Panc1 (cell line): ENCODE measurements at regions not wholly inside any gene's neighbourhood (a gene's known extent, or its start where the extent isn't known, plus 50 kb on each side); places are given as distances from the start of the nearest gene placed in this dataset.

ENCODE experiments used
- ATAC-seq: fragments of 200-7000 bp; cut with Tn5 transposase; 2 replicates; pipeline ENCODE4 v1.9.1; 2020; ENCODE audit warnings: mild to moderate bottlenecking, moderate library complexity
- BruUV-seq: library from RNA; stranded (reverse); fragments of 400-500 nt; replicated peaks from 2 replicates; lab custom pipeline; 2021; lab: Mats Ljungman, UMichigan
- CTCF ChIA-PET: fragments of 300-600 bp; sonication (Branson Sonifier 250); formaldehyde crosslinking; loops from one replicate; lab custom pipeline; 2022; ENCODE audit warnings: antibody characterized with exemption; lab: Charles Lee
- POLR2A ChIA-PET: fragments of 300-600 bp; sonication (Branson Sonifier 250); formaldehyde crosslinking; loops from one replicate; lab custom pipeline; 2022; ENCODE audit warnings: antibody characterized with exemption; lab: Charles Lee
- DNase-seq: peaks from one replicate; pipeline ENCODE4 v3.0.0-alpha.2; 2010; ENCODE audit warnings: low read depth, low spot score
- H3K27ac ChIP-seq: 2 replicates; pipeline ENCODE4 v1.5.1; 2011; ENCODE audit warnings: mild to moderate bottlenecking, low read length, inconsistent platforms
- H3K27me3 ChIP-seq: fragments of 200-500 bp; sonication (Bioruptor generic); 2 replicates; pipeline ENCODE4 v1.6.0; 2014; ENCODE audit warnings: low read length, inconsistent platforms; ENCODE audit not compliant: control insufficient read depth, insufficient read depth
- H3K36me3 ChIP-seq: fragments of 200-500 bp; sonication (Bioruptor generic); 2 replicates; pipeline ENCODE4 v1.5.1; 2014; ENCODE audit warnings: inconsistent platforms, mild to moderate bottlenecking, low read length, moderate library complexity; ENCODE audit not compliant: control insufficient read depth, insufficient read depth
- H3K4me1 ChIP-seq: 2 replicates; pipeline ENCODE4 v1.5.1; 2011; ENCODE audit warnings: inconsistent platforms, mild to moderate bottlenecking, low read length, moderate library complexity; ENCODE audit not compliant: control insufficient read depth, insufficient read depth
- H3K4me3 ChIP-seq, 2 experiments: 2 replicates each; pipeline ENCODE4 v1.5.1; 2011 to 2012; ENCODE audit warnings: low read depth in 2 of 2, low read length in 2 of 2, mild to moderate bottlenecking in 2 of 2, inconsistent platforms in 1 of 2, moderate library complexity in 1 of 2
- H3K9me3 ChIP-seq: fragments of 200-500 bp; sonication (Bioruptor generic); 2 replicates; pipeline ENCODE4 v1.5.1; 2014; ENCODE audit warnings: low read depth, mild to moderate bottlenecking, inconsistent platforms, low read length, moderate library complexity; ENCODE audit not compliant: control insufficient read depth, insufficient read depth
- POLR2AphosphoS5 ChIP-seq: IDR thresholded peaks from 2 replicates; pipeline ENCODE4 v1.6.1; 2012; ENCODE audit warnings: mild to moderate bottlenecking, low read depth, low read length, moderate library complexity
- REST ChIP-seq, 2 experiments: IDR thresholded peaks; 2 replicates each; pipeline ENCODE4 v1.6.1; 2011 to 2012; ENCODE audit warnings: low read depth in 2 of 2, control low read depth in 1 of 2, low read length in 1 of 2, mild to moderate bottlenecking in 1 of 2, moderate library complexity in 1 of 2; ENCODE audit not compliant: insufficient read depth in 1 of 2
- SIN3A ChIP-seq: IDR thresholded peaks from 2 replicates; pipeline ENCODE4 v1.6.1; 2012; ENCODE audit warnings: low read depth, mild to moderate bottlenecking, low read length, moderate library complexity, borderline replicate concordance; ENCODE audit not compliant: insufficient read depth
- TCF7L2 ChIP-seq: IDR thresholded peaks from 2 replicates; pipeline ENCODE4 v1.6.1; 2011; ENCODE audit warnings: mild to moderate bottlenecking, low read depth, low read length, inconsistent platforms
- in situ Hi-C: cut with HindIII; loops from 2 replicates; pipeline ENCODE4 v1.10.0; 2016; ENCODE audit warnings: low sequenced_read_pairs, low pct_unique_long_range_greater_than_20kb
- intact Hi-C: fragments of 100-400 bp; cut with micrococcal nuclease; formaldehyde crosslinking; loops from one replicate; pipeline ENCODE4 v1.10.0; 2022; ENCODE audit not compliant: unreplicated experiment
- TF ChIP-seq, protein P1 (sequence below): fragments of 450-650 bp; IDR thresholded peaks from 2 replicates; pipeline ENCODE4 v1.5.1; 2017; ENCODE audit warnings: mild to moderate bottlenecking

DNA sequence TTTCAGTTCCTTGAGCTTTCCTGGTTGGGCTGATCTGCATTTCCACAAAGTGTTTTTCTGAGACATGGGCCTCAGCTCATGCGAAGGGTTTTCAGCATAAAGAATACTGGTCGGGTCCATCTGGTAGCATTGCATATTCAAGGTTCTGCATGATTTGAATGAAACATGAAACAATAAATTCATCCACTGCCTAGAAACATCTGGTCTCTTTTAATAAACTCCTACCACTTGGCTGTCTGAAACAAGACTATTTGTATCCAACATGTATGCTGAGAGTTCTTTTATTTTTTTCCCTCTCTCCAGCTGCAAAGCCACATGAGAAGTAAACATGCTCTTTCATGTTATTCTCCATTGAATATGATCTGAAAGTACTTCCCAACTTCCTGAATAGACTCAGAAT lies 314.9 kb upstream of the SOX11 start:
- in situ Hi-C loops, result no loop called here
- CTCF ChIA-PET, result no interaction called here
- intact Hi-C loops, result no loop called here

DNA sequence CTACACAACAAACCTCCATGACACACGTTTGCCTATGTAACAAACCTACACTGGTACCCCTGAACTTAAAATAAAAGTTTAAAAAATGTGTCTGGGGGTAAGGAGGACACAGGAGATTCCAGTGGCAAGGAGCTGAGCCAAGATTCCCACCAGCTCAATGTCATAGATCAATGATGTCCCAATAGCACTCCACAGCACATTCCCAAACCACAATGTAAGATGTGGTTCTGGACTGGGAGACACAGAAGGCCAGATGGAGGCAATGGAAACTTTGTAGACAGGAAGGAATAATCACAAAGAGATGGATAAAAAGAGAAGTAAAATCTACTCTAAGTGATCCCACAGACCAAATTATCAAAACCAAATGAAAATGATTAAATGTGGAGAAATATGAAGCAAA lies 312.4 kb upstream of the SOX11 start:
- no peak for TF ChIP-seq POLR2AphosphoS5
- TF ChIP-seq SIN3A, result no peak
- no peak for TF ChIP-seq REST (IDR thresholded peaks at IDR 0.05; ENCODE audit: insufficient read depth in 1 of 2, low read depth in 2 of 2, low read length in 1 of 2)
- TF ChIP-seq, protein P1, sequence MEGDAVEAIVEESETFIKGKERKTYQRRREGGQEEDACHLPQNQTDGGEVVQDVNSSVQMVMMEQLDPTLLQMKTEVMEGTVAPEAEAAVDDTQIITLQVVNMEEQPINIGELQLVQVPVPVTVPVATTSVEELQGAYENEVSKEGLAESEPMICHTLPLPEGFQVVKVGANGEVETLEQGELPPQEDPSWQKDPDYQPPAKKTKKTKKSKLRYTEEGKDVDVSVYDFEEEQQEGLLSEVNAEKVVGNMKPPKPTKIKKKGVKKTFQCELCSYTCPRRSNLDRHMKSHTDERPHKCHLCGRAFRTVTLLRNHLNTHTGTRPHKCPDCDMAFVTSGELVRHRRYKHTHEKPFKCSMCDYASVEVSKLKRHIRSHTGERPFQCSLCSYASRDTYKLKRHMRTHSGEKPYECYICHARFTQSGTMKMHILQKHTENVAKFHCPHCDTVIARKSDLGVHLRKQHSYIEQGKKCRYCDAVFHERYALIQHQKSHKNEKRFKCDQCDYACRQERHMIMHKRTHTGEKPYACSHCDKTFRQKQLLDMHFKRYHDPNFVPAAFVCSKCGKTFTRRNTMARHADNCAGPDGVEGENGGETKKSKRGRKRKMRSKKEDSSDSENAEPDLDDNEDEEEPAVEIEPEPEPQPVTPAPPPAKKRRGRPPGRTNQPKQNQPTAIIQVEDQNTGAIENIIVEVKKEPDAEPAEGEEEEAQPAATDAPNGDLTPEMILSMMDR, result no peak
- no peak for TF ChIP-seq TCF7L2
- intact Hi-C loops, result no loop called here
- in situ Hi-C loops, result no loop called here
- no peak for DNase-seq
- no peaks in the 10 kb centered on the region; the same call in 1 of the 2 replicates for H3K9me3 ChIP-seq
- H3K36me3 ChIP-seq, result no peaks in the 10 kb centered on the region
- no peak for ATAC-seq
- BruUV-seq, result no TSS peak
- no peaks in the 10 kb centered on the region for H3K4me1 ChIP-seq
- no peak overlapping the region for H3K27ac ChIP-seq
- H3K4me3 ChIP-seq, result no peak overlapping the region
- ChIA-PET POLR2A (interaction anchor here (0.6 kb wide), 1 partner anchor 151 kb away, joined by 3 read pairs; no protein-coding TSS in a partner anchor), CTCF (no interaction called here)
- no peaks in the 10 kb centered on the region for H3K27me3 ChIP-seq

More for the DNA sequence above, 314.9 kb upstream of the SOX11 start:
- H3K9me3 ChIP-seq, result no peaks in the 10 kb centered on the region; the same call in 1 of the 2 replicates
- ATAC-seq, result no peak
- H3K27ac ChIP-seq, result no peak overlapping the region
- POLR2A ChIA-PET, result no interaction called here
- BruUV-seq, result no TSS peak
- H3K27me3 ChIP-seq, result no peaks in the 10 kb centered on the region
- TF ChIP-seq SIN3A (no peak), REST (IDR thresholded peaks at IDR 0.05; ENCODE audit: insufficient read depth in 1 of 2, low read depth in 2 of 2, low read length in 1 of 2) (no peak), TCF7L2 (no peak), POLR2AphosphoS5 (no peak)
- TF ChIP-seq, protein P1, result no peak
- DNase-seq, result no peak
- no peaks in the 10 kb centered on the region for H3K36me3 ChIP-seq
- no peak overlapping the region for H3K4me3 ChIP-seq
- no peaks in the 10 kb centered on the region for H3K4me1 ChIP-seq
